Adrenal gland (tissue), 9 donors: ENCODE measurements at regions not wholly inside any gene's neighbourhood (a gene's known extent, or its start where the extent isn't known, plus 50 kb on each side); places are given as distances from the start of the nearest gene placed in this dataset.

Source experiments
- DNase-seq, 7 donors: peaks; one replicate each; pipeline ENCODE4 v3.0.0-alpha.2; 2019 to 2020
- H3K27ac ChIP-seq, 5 donors: fragments of 200-600 bp; sonication (generic) in 4 of 5; 1 replicate in 3 of 5; 2 replicates in 2 of 5; pipeline versions ENCODE4 v1.5.1 to v1.8.0; 2016 to 2020; ENCODE audit warnings: mild to moderate bottlenecking in 1 of 5
- H3K27me3 ChIP-seq: fragments of 200-600 bp; 2 replicates; pipeline ENCODE4 v1.8.0; 2021
- H3K36me3 ChIP-seq, 2 donors: fragments of 200-600 bp; replicated peaks in 1 of 2; 1 replicate in 1 of 2; 2 replicates in 1 of 2; pipeline versions ENCODE4 v1.5.1 to v1.8.0; 2018 to 2022
- H3K4me1 ChIP-seq, 2 donors: fragments of 200-600 bp; replicated peaks in 1 of 2; 1 replicate in 1 of 2; 2 replicates in 1 of 2; pipeline versions ENCODE4 v1.5.1 to v1.8.0; 2018 to 2021
- H3K4me3 ChIP-seq, 4 donors: fragments of 200-600 bp; sonication (generic) in 3 of 4; one replicate each; pipeline ENCODE4 v1.5.1; 2016 to 2018
- H3K9me3 ChIP-seq, 3 donors: fragments of 200-600 bp; sonication (generic) in 1 of 3; replicated peaks in 1 of 3; 1 replicate in 2 of 3; 2 replicates in 1 of 3; pipeline versions ENCODE4 v1.5.1 to v1.8.0; 2016 to 2021
- POLR2A ChIP-seq, 2 donors: fragments of 450-650 bp; IDR thresholded peaks; one replicate each; pipeline ENCODE4 v1.6.1; 2017; ENCODE audit warnings: antibody characterized with exemption in 2 of 2, mild to moderate bottlenecking in 2 of 2, moderate library complexity in 1 of 2
- WGBS, 4 donors: extraction: QIAGEN DNeasy Blood & Tissue Kit in 2 of 4; methylation state at CpG; one replicate each; pipeline versions ENCODE4 v1.1.5 to v1.1.7; 2013 to 2017; 5-methylcytosine and 5-hydroxymethylcytosine counted together
- intact Hi-C, 2 donors: fragments of 100-400 bp; cut with DNase I; formaldehyde crosslinking; loops; one replicate each; pipeline versions ENCODE4 v1.14.1 to v1.15.0; 2022 to 2023
- TF ChIP-seq, protein P1 (sequence below), 6 experiments: fragments of 450-650 bp in 4 of 6; fragments of 200-600 bp in 2 of 6; sonication (generic) in 1 of 6; IDR thresholded peaks; 1 replicate in 5 of 6; 2 replicates in 1 of 6; pipeline versions ENCODE4 v1.5.1 to v1.8.0; 2016 to 2021; ENCODE audit warnings: antibody characterized with exemption in 6 of 6, mild to moderate bottlenecking in 2 of 6, moderate library complexity in 1 of 6
- donor health status: healthy with polysubstance abuse.
- donor health status: Bipolar disorder and iron deficiency.
- donor health status: DM: yes; HTN: yes; CAD: no.
- donor health status: DM: no; HTN: no; CAD: no.
- donor health status: DM: no; HTN: no; CAD: no.

DNA sequence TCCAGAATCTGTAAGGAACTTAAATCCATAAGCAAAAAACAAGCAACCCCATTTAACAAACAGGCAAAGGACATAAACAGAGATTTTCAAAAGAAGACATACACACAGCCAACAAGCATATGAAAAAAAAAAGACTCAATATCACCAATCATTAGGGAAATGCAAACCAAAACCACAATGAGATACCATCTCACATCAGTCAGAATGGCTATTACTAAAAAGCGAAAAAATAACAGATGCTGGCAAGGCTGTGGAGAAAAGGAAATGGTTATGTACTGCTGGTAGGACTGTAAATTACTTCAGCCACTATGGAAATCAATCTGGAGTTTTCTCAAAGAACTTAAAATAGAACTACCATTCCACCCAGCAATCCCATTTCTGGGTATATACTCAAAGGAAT is 156.8 kb upstream of the RADX start:
- TF ChIP-seq POLR2A (IDR thresholded peaks at IDR 0.05) = no peak
- TF ChIP-seq, protein P1, sequence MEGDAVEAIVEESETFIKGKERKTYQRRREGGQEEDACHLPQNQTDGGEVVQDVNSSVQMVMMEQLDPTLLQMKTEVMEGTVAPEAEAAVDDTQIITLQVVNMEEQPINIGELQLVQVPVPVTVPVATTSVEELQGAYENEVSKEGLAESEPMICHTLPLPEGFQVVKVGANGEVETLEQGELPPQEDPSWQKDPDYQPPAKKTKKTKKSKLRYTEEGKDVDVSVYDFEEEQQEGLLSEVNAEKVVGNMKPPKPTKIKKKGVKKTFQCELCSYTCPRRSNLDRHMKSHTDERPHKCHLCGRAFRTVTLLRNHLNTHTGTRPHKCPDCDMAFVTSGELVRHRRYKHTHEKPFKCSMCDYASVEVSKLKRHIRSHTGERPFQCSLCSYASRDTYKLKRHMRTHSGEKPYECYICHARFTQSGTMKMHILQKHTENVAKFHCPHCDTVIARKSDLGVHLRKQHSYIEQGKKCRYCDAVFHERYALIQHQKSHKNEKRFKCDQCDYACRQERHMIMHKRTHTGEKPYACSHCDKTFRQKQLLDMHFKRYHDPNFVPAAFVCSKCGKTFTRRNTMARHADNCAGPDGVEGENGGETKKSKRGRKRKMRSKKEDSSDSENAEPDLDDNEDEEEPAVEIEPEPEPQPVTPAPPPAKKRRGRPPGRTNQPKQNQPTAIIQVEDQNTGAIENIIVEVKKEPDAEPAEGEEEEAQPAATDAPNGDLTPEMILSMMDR (IDR thresholded peaks at IDR 0.05) = no peak
- Histone ChIP-seq H3K27me3 (peaks cover 12% of the 10 kb centered on the region), H3K4me1 (no peaks in the 10 kb centered on the region), H3K9me3 (no peaks in the 10 kb centered on the region), H3K27ac (no peak overlapping the region), H3K4me3 (no peak overlapping the region), H3K36me3 (no peaks in the 10 kb centered on the region)
- DNase-seq = no peak
- intact Hi-C loops = no loop called here
- WGBS, 4 donors = 76 to 100% (median 82%) methylated on average over 1 of the region's 1 CpG

DNA sequence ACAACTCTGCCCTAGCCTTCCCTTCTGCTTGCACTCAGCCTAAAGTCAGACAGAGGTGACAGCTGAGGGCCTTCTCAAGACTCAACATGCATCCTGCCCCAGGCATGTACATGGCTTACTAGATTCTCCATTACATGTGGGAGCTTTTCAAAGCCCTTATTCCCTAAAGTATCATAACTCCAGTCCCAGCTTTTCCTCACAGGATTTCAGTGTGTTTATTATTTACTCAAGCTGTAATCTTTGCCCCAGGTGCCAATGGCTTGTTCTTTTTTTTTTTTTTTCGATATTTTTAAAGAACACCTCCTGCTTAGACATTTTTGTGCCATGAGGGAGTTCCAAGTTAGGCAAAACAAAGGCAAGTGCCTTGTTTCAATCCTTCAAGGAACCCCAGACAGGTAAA is 154.0 kb upstream of the RADX start:
- no peak for TF ChIP-seq POLR2A (IDR thresholded peaks at IDR 0.05)
- TF ChIP-seq, protein P1 (IDR thresholded peaks at IDR 0.05) = no peak
- no peak for DNase-seq

DNA sequence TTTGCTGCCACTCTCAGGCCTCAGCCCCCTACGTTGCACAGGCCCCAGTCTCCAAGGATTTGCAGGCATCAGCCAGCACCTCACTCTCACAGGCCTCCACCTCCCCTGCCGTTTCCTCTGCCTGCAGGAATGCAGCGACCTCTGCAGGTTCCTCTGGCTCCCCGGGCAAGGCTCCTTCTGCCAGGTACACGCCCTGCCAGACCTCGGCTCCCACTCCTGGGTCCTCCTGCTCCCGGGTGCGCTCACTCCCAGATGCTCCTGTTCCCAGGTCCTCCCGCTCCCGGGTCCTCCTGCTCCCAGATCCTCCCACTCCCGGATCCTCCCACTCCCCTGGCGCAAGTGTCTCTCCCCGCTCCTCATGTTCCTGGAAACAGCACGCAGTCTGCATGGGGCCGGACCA is 144.4 kb upstream of the RADX start:
- H3K4me1 ChIP-seq = no peaks in the 10 kb centered on the region
- H3K4me3 ChIP-seq = no peak overlapping the region
- no peak overlapping the region for H3K27ac ChIP-seq
- TF ChIP-seq POLR2A (IDR thresholded peaks at IDR 0.05) = no peak
- TF ChIP-seq, protein P1 (IDR thresholded peaks at IDR 0.05) = no peak
- no peaks in the 10 kb centered on the region for H3K9me3 ChIP-seq
- intact Hi-C loops = no loop called here
- DNase-seq = no peak
- H3K27me3 ChIP-seq = peaks cover 32% of the 10 kb centered on the region
- no peaks in the 10 kb centered on the region for H3K36me3 ChIP-seq
- WGBS, 4 donors = 60 to 68% (median 65%) methylated on average over 9 to 15 of the region's 15 CpGs

More for the DNA sequence above, 154.0 kb upstream of the RADX start:
- no peak overlapping the region for H3K27ac ChIP-seq
- no peaks in the 10 kb centered on the region for H3K9me3 ChIP-seq
- intact Hi-C loops = no loop called here
- H3K27me3 ChIP-seq = peaks cover 20% of the 10 kb centered on the region
- no peaks in the 10 kb centered on the region for H3K36me3 ChIP-seq
- H3K4me3 ChIP-seq = no peak overlapping the region
- H3K4me1 ChIP-seq = no peaks in the 10 kb centered on the region
- WGBS, 4 donors = 29 to 76% (median 50%) methylated on average over 1 of the region's 1 CpG

DNA sequence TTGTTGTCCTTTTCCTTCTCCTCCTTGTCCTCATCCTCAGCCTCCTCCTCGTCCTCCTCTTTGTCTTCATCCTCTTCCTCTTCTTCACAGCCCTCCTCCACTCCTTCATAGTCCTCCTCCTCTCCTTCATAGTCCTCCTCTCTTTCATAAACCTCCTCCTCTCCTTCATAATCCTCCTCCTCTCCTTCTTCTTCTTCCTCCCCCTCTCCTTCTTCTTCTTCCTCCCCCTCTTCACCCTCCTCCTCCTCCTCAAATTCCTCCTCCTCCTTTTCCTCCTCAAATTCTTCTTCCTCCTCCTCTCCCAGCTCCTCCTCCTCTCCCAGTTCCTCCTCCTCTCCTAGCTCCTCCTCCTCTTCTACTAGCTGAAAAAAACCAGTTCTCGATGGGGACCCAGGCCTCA is 143.8 kb upstream of the RADX start:
- H3K27ac ChIP-seq = no peak overlapping the region
- no peaks in the 10 kb centered on the region for H3K36me3 ChIP-seq
- peaks cover 32% of the 10 kb centered on the region for H3K27me3 ChIP-seq
- no peak overlapping the region for H3K4me3 ChIP-seq
- no peak for DNase-seq
- intact Hi-C loops = no loop called here
- TF ChIP-seq, protein P1 (IDR thresholded peaks at IDR 0.05) = no peak
- TF ChIP-seq POLR2A (IDR thresholded peaks at IDR 0.05) = no peak
- no peaks in the 10 kb centered on the region for H3K4me1 ChIP-seq
- H3K9me3 ChIP-seq = no peaks in the 10 kb centered on the region
- 65 to 71% (median 67%) methylated on average over 2 of the region's 2 CpGs for WGBS, 4 donors
